ENCODE measurements at regions not wholly inside any gene's neighbourhood (a gene's known extent, or its start where the extent isn't known, plus 50 kb on each side); places are given as distances from the start of the nearest gene placed in this dataset.
A peak's percentile ranks its signal among the peaks of the same experiment; 100 is the strongest.

- no peaks in the 10 kb centered on the region for H3K79me2 ChIP-seq (ENCODE audit: control insufficient read depth, insufficient read depth, low read length)
- no peaks in the 10 kb centered on the region for H4K20me1 ChIP-seq (replicated peaks; ENCODE audit: control insufficient read depth, insufficient read depth, low read length)
- no peak for FAIRE-seq
- peaks cover 2% of the 10 kb centered on the region; the same call in 1 of the 2 replicates for H3K9me3 ChIP-seq (replicated peaks; ENCODE audit: control insufficient read depth, insufficient read depth, low read depth, low read length)
- POLR2A ChIA-PET: no interaction called here
- no peaks in the 10 kb centered on the region for H3K27me3 ChIP-seq (ENCODE audit: control insufficient read depth in 2 of 2, insufficient read depth in 2 of 2, low read length in 2 of 2)
- H3K4me1 ChIP-seq (replicated peaks in 1 of 2; ENCODE audit: control insufficient read depth in 2 of 2, insufficient read depth in 2 of 2, low read length in 2 of 2): no peaks in the 10 kb centered on the region; a peak in 1 of 5 replicates
- H3K9ac ChIP-seq (ENCODE audit: insufficient read depth in 1 of 2, low read depth in 2 of 2, low read length in 2 of 2): no peak overlapping the region
- CTCF ChIA-PET (ENCODE audit: low intra/inter-chr PET ratio): no interaction called here
- no peak for DNase-seq (ENCODE audit: extremely low read depth in 1 of 4, low spot score in 3 of 4)
- in situ Hi-C loops (cut with MboI) (no loop called here), intact Hi-C loops (cut with micrococcal nuclease) (no loop called here)
- no TSS peak for BruUV-seq (replicated peaks)
- no peak overlapping the region for H3K27ac ChIP-seq (ENCODE audit: extremely low read depth, low read depth, low read length)
- H3K4me2 ChIP-seq (ENCODE audit: insufficient read depth, low read length): no peak overlapping the region
- H3K9me1 ChIP-seq (ENCODE audit: control insufficient read depth, insufficient read depth, low read length): no peaks in the 10 kb centered on the region
- no peak for ATAC-seq
- H3K36me3 ChIP-seq (ENCODE audit: control insufficient read depth, insufficient read depth, low read length): no peaks in the 10 kb centered on the region
- H3K4me3 ChIP-seq: no peak overlapping the region
- no peak overlapping the region for H2AFZ ChIP-seq (ENCODE audit: low read depth, low read length)
- TF ChIP-seq ZFP36 (IDR thresholded peaks at IDR 0.05; ENCODE audit: low read depth, low read length, partially characterized antibody): no peak
- TF ChIP-seq HNRNPK (IDR thresholded peaks at IDR 0.05; ENCODE audit: low read depth, low read length, poor library complexity, severe bottlenecking): no peak
- TF ChIP-seq XRCC3 (IDR thresholded peaks at IDR 0.05): 0 out of 2 replicates have a peak, but pooled peaks have one; percentile 25
- no peak for TF ChIP-seq DEAF1 (CRISPR knock-in tag; IDR thresholded peaks at IDR 0.05)
- TF ChIP-seq FOXJ2 (tag; IDR thresholded peaks at IDR 0.05): no peak
- no peak for TF ChIP-seq HMGN3 (IDR thresholded peaks at IDR 0.05; ENCODE audit: borderline replicate concordance, extremely low read depth, insufficient read length, low read depth, low read length)
- TF ChIP-seq CUX1 (CRISPR knock-in tag; IDR thresholded peaks at IDR 0.05): no peak
- no peak for TF ChIP-seq POLR2A (conservative IDR thresholded peaks at IDR 0.05)
- no peak for TF ChIP-seq RBM25 (IDR thresholded peaks at IDR 0.05; ENCODE audit: low read depth, low read length, severe bottlenecking)
- TF ChIP-seq ZNF174 (CRISPR knock-in tag; IDR thresholded peaks at IDR 0.05): no peak
- TF ChIP-seq BRCA1 (IDR thresholded peaks at IDR 0.05): no peak
- no peak for TF ChIP-seq BRCA1 (CRISPR knock-in tag; IDR thresholded peaks at IDR 0.05)
- no peak for TF ChIP-seq ZNF785 (CRISPR knock-in tag; IDR thresholded peaks at IDR 0.05)
- TF ChIP-seq, protein P1, sequence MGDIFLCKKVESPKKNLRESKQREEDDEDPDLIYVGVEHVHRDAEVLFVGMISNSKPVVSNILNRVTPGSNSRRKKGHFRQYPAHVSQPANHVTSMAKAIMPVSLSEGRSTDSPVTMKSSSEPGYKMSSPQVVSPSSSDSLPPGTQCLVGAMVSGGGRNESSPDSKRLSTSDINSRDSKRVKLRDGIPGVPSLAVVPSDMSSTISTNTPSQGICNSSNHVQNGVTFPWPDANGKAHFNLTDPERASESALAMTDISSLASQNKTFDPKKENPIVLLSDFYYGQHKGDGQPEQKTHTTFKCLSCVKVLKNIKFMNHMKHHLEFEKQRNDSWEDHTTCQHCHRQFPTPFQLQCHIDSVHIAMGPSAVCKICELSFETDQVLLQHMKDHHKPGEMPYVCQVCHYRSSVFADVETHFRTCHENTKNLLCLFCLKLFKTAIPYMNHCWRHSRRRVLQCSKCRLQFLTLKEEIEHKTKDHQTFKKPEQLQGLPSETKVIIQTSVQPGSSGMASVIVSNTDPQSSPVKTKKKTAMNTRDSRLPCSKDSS (IDR thresholded peaks at IDR 0.05; ENCODE audit: low read depth, partially characterized antibody): peak; percentile 44
- no peak for TF ChIP-seq KHSRP (IDR thresholded peaks at IDR 0.05)
- TF ChIP-seq TRIM24 (IDR thresholded peaks at IDR 0.05): peak in 1 of 2 experiments; percentile 65; a peak in 2 of 4 replicates
- no peak for TF ChIP-seq SIX5 (IDR thresholded peaks at IDR 0.05; ENCODE audit: borderline replicate concordance in 1 of 2, insufficient read depth in 1 of 2, low read depth in 1 of 2, low read length in 2 of 2)
Measured at GRCh38 chr2:215638687-215639086, 202.8 kb upstream of the FN1 start.
